ENCODE measurements at regions not wholly inside any gene's neighbourhood (a gene's known extent, or its start where the extent isn't known, plus 50 kb on each side); places are given as distances from the start of the nearest gene placed in this dataset.
"Not testable (repeated sequence)": the region's sequence is repeated elsewhere in the genome, so short reads cannot be mapped to it uniquely, and the experiment has no call there.

GRCh38 chr1:121443001-121443540, 258.3 kb downstream of the SRGAP2C start:
- no peak for DNase-seq (ENCODE audit: low read depth, low spot score)

GRCh38 chr1:121444096-121444495, 259.3 kb downstream of the SRGAP2C start:
- DNase-seq (ENCODE audit: low read depth, low spot score) = no peak

- DNase-seq (ENCODE audit: low read depth, low spot score) = no peak
Measured at GRCh38 chr1:121445679-121446078, 260.9 kb downstream of the SRGAP2C start.

- DNase-seq (ENCODE audit: low read depth, low spot score) = not testable (repeated sequence)
Measured at GRCh38 chr1:121447280-121447923, 262.6 kb downstream of the SRGAP2C start.

- not testable (repeated sequence) for DNase-seq (ENCODE audit: low read depth, low spot score)
Measured at GRCh38 chr1:121448064-121448463, 263.3 kb downstream of the SRGAP2C start.

- DNase-seq (ENCODE audit: low read depth, low spot score) = no peak
Measured at GRCh38 chr1:121448851-121449250, 264.1 kb downstream of the SRGAP2C start.

- no peak for DNase-seq (ENCODE audit: low read depth, low spot score)
Measured at GRCh38 chr1:121452484-121452883, 267.7 kb downstream of the SRGAP2C start.

- DNase-seq (ENCODE audit: low read depth, low spot score) = no peak
Measured at GRCh38 chr1:121458291-121459048, 273.7 kb downstream of the SRGAP2C start.

- DNase-seq (ENCODE audit: low read depth, low spot score) = no peak
Measured at GRCh38 chr1:121459235-121459634, 274.5 kb downstream of the SRGAP2C start.

- DNase-seq (ENCODE audit: low read depth, low spot score) = not testable (repeated sequence)
Measured at GRCh38 chr1:121469395-121469794, 284.6 kb downstream of the SRGAP2C start.

- not testable (repeated sequence) for DNase-seq (ENCODE audit: low read depth, low spot score)
Measured at GRCh38 chr1:121470401-121470800, 285.6 kb downstream of the SRGAP2C start.

GRCh38 chr1:121471523-121471922, 286.7 kb downstream of the SRGAP2C start:
- no peak for DNase-seq (ENCODE audit: low read depth, low spot score)

GRCh38 chr1:121472017-121472416, 287.2 kb downstream of the SRGAP2C start:
- no peak for DNase-seq (ENCODE audit: low read depth, low spot score)

- no peak for DNase-seq (ENCODE audit: low read depth, low spot score)
Measured at GRCh38 chr1:121483234-121483633, 298.5 kb downstream of the SRGAP2C start.

- no peak for DNase-seq (ENCODE audit: low read depth, low spot score)
Measured at GRCh38 chr1:121483961-121484424, 299.2 kb downstream of the SRGAP2C start.

- not testable (repeated sequence) for DNase-seq (ENCODE audit: low read depth, low spot score)
Measured at GRCh38 chr1:121494796-121495195, 310.0 kb downstream of the SRGAP2C start.

GRCh38 chr1:121511455-121511854, 326.7 kb downstream of the SRGAP2C start:
- not testable (repeated sequence) for DNase-seq (ENCODE audit: low read depth, low spot score)

- DNase-seq (ENCODE audit: low read depth, low spot score) = not testable (repeated sequence)
Measured at GRCh38 chr1:121511876-121512275, 327.1 kb downstream of the SRGAP2C start.

GRCh38 chr1:121515235-121515634, 330.5 kb downstream of the SRGAP2C start:
- DNase-seq (ENCODE audit: low read depth, low spot score) = no peak

GRCh38 chr1:121516234-121516967, 331.6 kb downstream of the SRGAP2C start:
- DNase-seq (ENCODE audit: low read depth, low spot score) = no peak

- DNase-seq (ENCODE audit: low read depth, low spot score) = no peak
Measured at GRCh38 chr1:121517586-121518230, 332.9 kb downstream of the SRGAP2C start.

GRCh38 chr1:121518726-121519041, 333.9 kb downstream of the SRGAP2C start:
- no peak for DNase-seq (ENCODE audit: low read depth, low spot score)
